RCC 7860 (cell line): ENCODE measurements at regions not wholly inside any gene's neighbourhood (a gene's known extent, or its start where the extent isn't known, plus 50 kb on each side); places are given as distances from the start of the nearest gene placed in this dataset.
"Not testable (repeated sequence)": the region's sequence is repeated elsewhere in the genome, so short reads cannot be mapped to it uniquely, and the experiment has no call there.

Experiments used
- DNase-seq: peaks from one replicate; pipeline ENCODE4 v3.0.0-alpha.2; 2015; ENCODE audit warnings: low spot score
- FAIRE-seq: peaks from 2 replicates; lab custom pipeline; 2012; peaks lifted over from hg19 to GRCh38; lab: Jason Lieb, UNC

GRCh38 chr20:33908336-33908735, 85.4 kb upstream of the RALY start:
- DNase-seq = no peak
- no peak for FAIRE-seq

- FAIRE-seq (no peak), DNase-seq (no peak)
These were observed 84.8 kb upstream of the RALY start for GRCh38 chr20:33908868-33909267.

GRCh38 chr20:33909331-33909921, 84.3 kb upstream of the RALY start:
- peak; percentile 72 for FAIRE-seq
- DNase-seq = peak; percentile 92

- no peak for DNase-seq
- FAIRE-seq = no peak
These were observed 83.7 kb upstream of the RALY start for GRCh38 chr20:33910056-33910455.

- DNase-seq (peak; percentile 21), FAIRE-seq (no peak)
These were observed 83.0 kb upstream of the RALY start for GRCh38 chr20:33910529-33911327.

GRCh38 chr20:33914919-33915318, 78.8 kb upstream of the RALY start:
- DNase-seq (no peak), FAIRE-seq (no peak)

- no peak for FAIRE-seq
- no peak for DNase-seq
These were observed 77.9 kb upstream of the RALY start for GRCh38 chr20:33915726-33916331.

- no peak for DNase-seq
- FAIRE-seq = no peak
These were observed 76.9 kb upstream of the RALY start for GRCh38 chr20:33916768-33917167.

GRCh38 chr20:33917831-33918525, 75.7 kb upstream of the RALY start:
- FAIRE-seq = no peak

GRCh38 chr20:33918662-33919061, 75.0 kb upstream of the RALY start:
- no peak for FAIRE-seq
- no peak for DNase-seq

More at GRCh38 chr20:33917831-33918525, 75.7 kb upstream of the RALY start:
- no peak for DNase-seq

GRCh38 chr20:33919653-33920052, 74.1 kb upstream of the RALY start:
- FAIRE-seq = no peak
- DNase-seq = no peak

- no peak for FAIRE-seq
These were observed 71.5 kb upstream of the RALY start for GRCh38 chr20:33922224-33922623.

GRCh38 chr20:33923740-33924139, 70.0 kb upstream of the RALY start:
- FAIRE-seq = no peak

More at GRCh38 chr20:33922224-33922623, 71.5 kb upstream of the RALY start:
- no peak for DNase-seq

GRCh38 chr20:33925867-33926266, 67.8 kb upstream of the RALY start:
- FAIRE-seq = no peak
- DNase-seq = no peak

More at GRCh38 chr20:33923740-33924139, 70.0 kb upstream of the RALY start:
- no peak for DNase-seq

GRCh38 chr20:33926425-33926824, 67.3 kb upstream of the RALY start:
- FAIRE-seq = no peak

GRCh38 chr20:33927724-33928123, 66.0 kb upstream of the RALY start:
- FAIRE-seq = no peak

More at GRCh38 chr20:33926425-33926824, 67.3 kb upstream of the RALY start:
- no peak for DNase-seq

GRCh38 chr20:33929917-33930316, 63.8 kb upstream of the RALY start:
- no peak for DNase-seq
- no peak for FAIRE-seq

More at GRCh38 chr20:33927724-33928123, 66.0 kb upstream of the RALY start:
- DNase-seq = no peak

GRCh38 chr20:33933469-33933909, 60.2 kb upstream of the RALY start:
- no peak for DNase-seq
- FAIRE-seq = no peak

GRCh38 chr20:33936656-33937055, 57.1 kb upstream of the RALY start:
- FAIRE-seq = no peak
- no peak for DNase-seq

- not testable (repeated sequence) for FAIRE-seq, DNase-seq
These were observed 54.7 kb upstream of the RALY start for GRCh38 chr20:33939031-33939430.

GRCh38 chr20:33940666-33941065, 53.0 kb upstream of the RALY start:
- DNase-seq = no peak
- no peak for FAIRE-seq
